ENCODE measurements at regions not wholly inside any gene's neighbourhood (a gene's known extent, or its start where the extent isn't known, plus 50 kb on each side); places are given as distances from the start of the nearest gene placed in this dataset.

- Histone ChIP-seq H3K4me2 (ENCODE audit: low read length) (no peak overlapping the region), H3K79me2 (ENCODE audit: control insufficient read depth, insufficient read depth, low read length, poor library complexity) (no peaks in the 10 kb centered on the region), H2BK12ac (ENCODE audit: low read length) (no peak overlapping the region), H3K18ac (ENCODE audit: low read length) (no peak overlapping the region), H3K9ac (ENCODE audit: low read length) (no peak overlapping the region), H3K23ac (ENCODE audit: low read length) (no peak overlapping the region), H3K14ac (ENCODE audit: low read length) (no peak overlapping the region), H4K12ac (ENCODE audit: low read depth, low read length) (no peak overlapping the region), H3K79me1 (ENCODE audit: low read length) (no peaks in the 10 kb centered on the region), H3K27me3 (ENCODE audit: insufficient read depth, low read length) (no peaks in the 10 kb centered on the region), H3K36me3 (ENCODE audit: control insufficient read depth in 1 of 2, insufficient read depth in 2 of 2, low read length in 2 of 2) (no peaks in the 10 kb centered on the region), H4K8ac (ENCODE audit: low read depth, low read length) (no peak overlapping the region), H3K4me3 (ENCODE audit: low read depth, low read length) (no peak overlapping the region), H3K4ac (ENCODE audit: low read depth, low read length) (no peak overlapping the region), H2AK5ac (ENCODE audit: low read length) (no peak overlapping the region), H4K91ac (ENCODE audit: low read depth, low read length) (no peak overlapping the region), H3K27ac (ENCODE audit: low read depth, low read length) (no peak overlapping the region), H2BK5ac (ENCODE audit: low read depth, low read length, poor library complexity) (no peak overlapping the region), H2AFZ (ENCODE audit: insufficient read depth, low read length, poor library complexity) (no peak overlapping the region), H3K4me1 (ENCODE audit: control insufficient read depth in 1 of 2, insufficient read depth in 2 of 2, low read length in 2 of 2) (no peaks in the 10 kb centered on the region), H3K9me3 (ENCODE audit: insufficient read depth, low read depth, low read length) (no peaks in the 10 kb centered on the region), H2BK120ac (ENCODE audit: insufficient read depth, low read length, poor library complexity) (no peak overlapping the region)
- DNase-seq: no peak
- WGBS (ENCODE audit: extremely low coverage, insufficient coverage, insufficient read length): no CpG with 5 or more reads among the region's 4 CpGs
Observed at GRCh38 chr7:145986248-145986874, 130.2 kb upstream of the CNTNAP2 start.

- no peak for DNase-seq
- Histone ChIP-seq H3K79me2 (ENCODE audit: control insufficient read depth, insufficient read depth, low read length, poor library complexity) (no peaks in the 10 kb centered on the region), H4K12ac (ENCODE audit: low read depth, low read length) (no peak overlapping the region), H3K9me3 (ENCODE audit: insufficient read depth, low read depth, low read length) (no peaks in the 10 kb centered on the region), H2BK5ac (ENCODE audit: low read depth, low read length, poor library complexity) (no peak overlapping the region), H3K4me1 (ENCODE audit: control insufficient read depth in 1 of 2, insufficient read depth in 2 of 2, low read length in 2 of 2) (no peaks in the 10 kb centered on the region), H3K27me3 (ENCODE audit: insufficient read depth, low read length) (no peaks in the 10 kb centered on the region), H2AK5ac (ENCODE audit: low read length) (no peak overlapping the region), H3K4ac (ENCODE audit: low read depth, low read length) (no peak overlapping the region), H3K4me2 (ENCODE audit: low read length) (no peak overlapping the region), H3K36me3 (ENCODE audit: control insufficient read depth in 1 of 2, insufficient read depth in 2 of 2, low read length in 2 of 2) (no peaks in the 10 kb centered on the region), H2AFZ (ENCODE audit: insufficient read depth, low read length, poor library complexity) (no peak overlapping the region), H3K9ac (ENCODE audit: low read length) (no peak overlapping the region), H3K18ac (ENCODE audit: low read length) (no peak overlapping the region), H2BK12ac (ENCODE audit: low read length) (no peak overlapping the region), H3K27ac (ENCODE audit: low read depth, low read length) (no peak overlapping the region), H3K4me3 (ENCODE audit: low read depth, low read length) (no peak overlapping the region), H4K91ac (ENCODE audit: low read depth, low read length) (no peak overlapping the region), H4K8ac (ENCODE audit: low read depth, low read length) (no peak overlapping the region), H3K14ac (ENCODE audit: low read length) (no peak overlapping the region), H2BK120ac (ENCODE audit: insufficient read depth, low read length, poor library complexity) (no peak overlapping the region), H3K23ac (ENCODE audit: low read length) (no peak overlapping the region), H3K79me1 (ENCODE audit: low read length) (no peaks in the 10 kb centered on the region)
- no CpG with 5 or more reads among the region's 1 CpG for WGBS (ENCODE audit: extremely low coverage, insufficient coverage, insufficient read length)
Observed at GRCh38 chr7:145978769-145979168, 137.8 kb upstream of the CNTNAP2 start.

- no CpG with 5 or more reads among the region's 4 CpGs for WGBS (ENCODE audit: extremely low coverage, insufficient coverage, insufficient read length)
- no peaks in the 10 kb centered on the region for H3K27me3 ChIP-seq (ENCODE audit: insufficient read depth, low read length)
- H4K12ac ChIP-seq (ENCODE audit: low read depth, low read length): no peak overlapping the region
Observed at GRCh38 chr7:145959981-145960380, 156.6 kb upstream of the CNTNAP2 start.

GRCh38 chr7:145957160-145957890 lies 159.3 kb upstream of the CNTNAP2 start:
- Histone ChIP-seq H4K12ac (ENCODE audit: low read depth, low read length) (no peak overlapping the region), H3K9me3 (ENCODE audit: insufficient read depth, low read depth, low read length) (no peaks in the 10 kb centered on the region), H3K23ac (ENCODE audit: low read length) (no peak overlapping the region), H3K4me1 (ENCODE audit: control insufficient read depth in 1 of 2, insufficient read depth in 2 of 2, low read length in 2 of 2) (no peaks in the 10 kb centered on the region), H2BK12ac (ENCODE audit: low read length) (no peak overlapping the region), H2BK120ac (ENCODE audit: insufficient read depth, low read length, poor library complexity) (no peak overlapping the region), H3K27ac (ENCODE audit: low read depth, low read length) (no peak overlapping the region), H4K8ac (ENCODE audit: low read depth, low read length) (no peak overlapping the region), H4K91ac (ENCODE audit: low read depth, low read length) (no peak overlapping the region), H3K9ac (ENCODE audit: low read length) (no peak overlapping the region), H2AK5ac (ENCODE audit: low read length) (no peak overlapping the region), H3K4ac (ENCODE audit: low read depth, low read length) (no peak overlapping the region), H3K4me2 (ENCODE audit: low read length) (no peak overlapping the region), H2AFZ (ENCODE audit: insufficient read depth, low read length, poor library complexity) (no peak overlapping the region), H2BK5ac (ENCODE audit: low read depth, low read length, poor library complexity) (no peak overlapping the region), H3K18ac (ENCODE audit: low read length) (no peak overlapping the region), H3K36me3 (ENCODE audit: control insufficient read depth in 1 of 2, insufficient read depth in 2 of 2, low read length in 2 of 2) (no peaks in the 10 kb centered on the region), H3K14ac (ENCODE audit: low read length) (no peak overlapping the region), H3K79me2 (ENCODE audit: control insufficient read depth, insufficient read depth, low read length, poor library complexity) (no peaks in the 10 kb centered on the region), H3K27me3 (ENCODE audit: insufficient read depth, low read length) (no peaks in the 10 kb centered on the region), H3K4me3 (ENCODE audit: low read depth, low read length) (no peak overlapping the region), H3K79me1 (ENCODE audit: low read length) (no peaks in the 10 kb centered on the region)
- WGBS (ENCODE audit: extremely low coverage, insufficient coverage, insufficient read length): no CpG with 5 or more reads among the region's 2 CpGs
- no peak for DNase-seq

More at GRCh38 chr7:145959981-145960380, 156.6 kb upstream of the CNTNAP2 start:
- Histone ChIP-seq H3K4me3 (ENCODE audit: low read depth, low read length) (no peak overlapping the region), H3K4me1 (ENCODE audit: control insufficient read depth in 1 of 2, insufficient read depth in 2 of 2, low read length in 2 of 2) (no peaks in the 10 kb centered on the region), H3K27ac (ENCODE audit: low read depth, low read length) (no peak overlapping the region), H2BK5ac (ENCODE audit: low read depth, low read length, poor library complexity) (no peak overlapping the region), H3K79me1 (ENCODE audit: low read length) (no peaks in the 10 kb centered on the region), H3K79me2 (ENCODE audit: control insufficient read depth, insufficient read depth, low read length, poor library complexity) (no peaks in the 10 kb centered on the region), H3K4me2 (ENCODE audit: low read length) (no peak overlapping the region), H3K36me3 (ENCODE audit: control insufficient read depth in 1 of 2, insufficient read depth in 2 of 2, low read length in 2 of 2) (no peaks in the 10 kb centered on the region), H3K9me3 (ENCODE audit: insufficient read depth, low read depth, low read length) (no peaks in the 10 kb centered on the region), H3K9ac (ENCODE audit: low read length) (no peak overlapping the region), H3K23ac (ENCODE audit: low read length) (no peak overlapping the region), H3K14ac (ENCODE audit: low read length) (no peak overlapping the region), H4K91ac (ENCODE audit: low read depth, low read length) (no peak overlapping the region), H3K4ac (ENCODE audit: low read depth, low read length) (no peak overlapping the region), H2BK120ac (ENCODE audit: insufficient read depth, low read length, poor library complexity) (no peak overlapping the region), H2AFZ (ENCODE audit: insufficient read depth, low read length, poor library complexity) (no peak overlapping the region), H3K18ac (ENCODE audit: low read length) (no peak overlapping the region), H2AK5ac (ENCODE audit: low read length) (no peak overlapping the region), H4K8ac (ENCODE audit: low read depth, low read length) (no peak overlapping the region), H2BK12ac (ENCODE audit: low read length) (no peak overlapping the region)
- no peak for DNase-seq

Data from trophoblast cell (in vitro differentiated cells and primary cell).